LNCAP (cell line): ENCODE measurements at regions not wholly inside any gene's neighbourhood (a gene's known extent, or its start where the extent isn't known, plus 50 kb on each side); places are given as distances from the start of the nearest gene placed in this dataset.

Experiments
- CTCF ChIP-seq: fragments of 450-650 bp; IDR thresholded peaks from 2 replicates; pipeline ENCODE4 v1.5.1; 2017; ENCODE audit warnings: mild to moderate bottlenecking

GRCh38 chr4:110742143-110742542 lies 119.3 kb upstream of the PITX2 start:
- TF ChIP-seq CTCF = no peak

- no peak for TF ChIP-seq CTCF
Observed at GRCh38 chr4:110748071-110748470, 125.2 kb upstream of the PITX2 start.

GRCh38 chr4:110751183-110751582 lies 128.3 kb upstream of the PITX2 start:
- no peak for TF ChIP-seq CTCF

- TF ChIP-seq CTCF = no peak
Observed at GRCh38 chr4:110751986-110752385, 129.1 kb upstream of the PITX2 start.

- TF ChIP-seq CTCF = no peak
Observed at GRCh38 chr4:110753466-110753865, 130.6 kb upstream of the PITX2 start.

- TF ChIP-seq CTCF = no peak
Observed at GRCh38 chr4:110754716-110755115, 131.8 kb upstream of the PITX2 start.

- no peak for TF ChIP-seq CTCF
Observed at GRCh38 chr4:110769578-110769977, 146.7 kb upstream of the PITX2 start.

- no peak for TF ChIP-seq CTCF
Observed at GRCh38 chr4:110770353-110770752, 147.5 kb upstream of the PITX2 start.
